ENCODE measurements at regions not wholly inside any gene's neighbourhood (a gene's known extent, or its start where the extent isn't known, plus 50 kb on each side); places are given as distances from the start of the nearest gene placed in this dataset.

DNA sequence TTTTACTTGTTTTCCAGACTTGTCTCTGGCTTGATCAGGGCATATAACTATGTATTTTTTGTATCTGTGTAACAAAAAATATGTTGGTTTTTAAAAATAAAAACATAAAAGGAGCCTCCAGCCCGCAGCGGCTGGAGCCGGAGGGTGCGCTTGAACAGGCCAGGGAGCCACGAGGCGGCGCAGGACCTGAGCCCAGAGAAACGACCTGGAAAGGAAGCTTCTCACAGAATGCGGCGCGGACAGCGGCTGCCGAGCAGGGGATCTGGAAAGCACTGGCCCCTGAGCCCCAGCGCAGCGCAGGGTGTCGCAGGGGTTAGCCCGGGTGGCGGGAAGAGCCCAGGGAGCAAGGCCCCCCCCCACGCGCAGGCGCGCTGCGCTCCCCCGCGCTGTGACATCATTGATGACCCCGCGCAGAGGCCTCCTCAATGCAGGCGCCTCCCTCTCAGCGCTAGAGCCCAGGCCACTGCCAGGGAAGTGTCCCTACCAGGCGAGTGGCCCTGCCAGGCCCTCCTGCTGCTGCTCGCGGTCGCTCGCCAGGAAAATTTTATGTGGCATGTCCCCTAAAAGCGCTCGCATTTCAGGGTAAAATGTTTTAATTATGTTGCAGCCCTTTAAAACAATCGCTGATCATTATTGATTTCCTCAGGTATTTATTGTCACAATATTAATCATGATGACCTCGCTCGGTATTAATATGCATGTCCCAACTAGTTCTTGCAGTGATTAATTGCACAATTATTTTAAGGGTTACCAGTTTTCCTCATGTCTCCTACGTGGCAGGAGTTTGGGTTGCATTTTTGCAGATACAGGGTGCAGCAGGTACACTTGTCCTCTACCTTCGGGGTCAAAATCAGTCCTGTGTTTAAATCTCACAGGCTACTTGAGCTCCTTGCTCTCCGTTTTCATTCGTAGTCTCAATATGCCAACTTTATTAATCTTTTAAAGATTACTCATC, 134.2 kb downstream of the USP22 start (continued):
- TF ChIP-seq, protein P1, sequence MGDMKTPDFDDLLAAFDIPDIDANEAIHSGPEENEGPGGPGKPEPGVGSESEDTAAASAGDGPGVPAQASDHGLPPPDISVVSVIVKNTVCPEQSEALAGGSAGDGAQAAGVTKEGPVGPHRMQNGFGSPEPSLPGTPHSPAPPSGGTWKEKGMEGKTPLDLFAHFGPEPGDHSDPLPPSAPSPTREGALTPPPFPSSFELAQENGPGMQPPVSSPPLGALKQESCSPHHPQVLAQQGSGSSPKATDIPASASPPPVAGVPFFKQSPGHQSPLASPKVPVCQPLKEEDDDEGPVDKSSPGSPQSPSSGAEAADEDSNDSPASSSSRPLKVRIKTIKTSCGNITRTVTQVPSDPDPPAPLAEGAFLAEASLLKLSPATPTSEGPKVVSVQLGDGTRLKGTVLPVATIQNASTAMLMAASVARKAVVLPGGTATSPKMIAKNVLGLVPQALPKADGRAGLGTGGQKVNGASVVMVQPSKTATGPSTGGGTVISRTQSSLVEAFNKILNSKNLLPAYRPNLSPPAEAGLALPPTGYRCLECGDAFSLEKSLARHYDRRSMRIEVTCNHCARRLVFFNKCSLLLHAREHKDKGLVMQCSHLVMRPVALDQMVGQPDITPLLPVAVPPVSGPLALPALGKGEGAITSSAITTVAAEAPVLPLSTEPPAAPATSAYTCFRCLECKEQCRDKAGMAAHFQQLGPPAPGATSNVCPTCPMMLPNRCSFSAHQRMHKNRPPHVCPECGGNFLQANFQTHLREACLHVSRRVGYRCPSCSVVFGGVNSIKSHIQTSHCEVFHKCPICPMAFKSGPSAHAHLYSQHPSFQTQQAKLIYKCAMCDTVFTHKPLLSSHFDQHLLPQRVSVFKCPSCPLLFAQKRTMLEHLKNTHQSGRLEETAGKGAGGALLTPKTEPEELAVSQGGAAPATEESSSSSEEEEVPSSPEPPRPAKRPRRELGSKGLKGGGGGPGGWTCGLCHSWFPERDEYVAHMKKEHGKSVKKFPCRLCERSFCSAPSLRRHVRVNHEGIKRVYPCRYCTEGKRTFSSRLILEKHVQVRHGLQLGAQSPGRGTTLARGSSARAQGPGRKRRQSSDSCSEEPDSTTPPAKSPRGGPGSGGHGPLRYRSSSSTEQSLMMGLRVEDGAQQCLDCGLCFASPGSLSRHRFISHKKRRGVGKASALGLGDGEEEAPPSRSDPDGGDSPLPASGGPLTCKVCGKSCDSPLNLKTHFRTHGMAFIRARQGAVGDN (IDR thresholded peaks at IDR 0.05): 0 out of 2 replicates have a peak, but pooled peaks have one; percentile 41
- TF ChIP-seq, protein P2, sequence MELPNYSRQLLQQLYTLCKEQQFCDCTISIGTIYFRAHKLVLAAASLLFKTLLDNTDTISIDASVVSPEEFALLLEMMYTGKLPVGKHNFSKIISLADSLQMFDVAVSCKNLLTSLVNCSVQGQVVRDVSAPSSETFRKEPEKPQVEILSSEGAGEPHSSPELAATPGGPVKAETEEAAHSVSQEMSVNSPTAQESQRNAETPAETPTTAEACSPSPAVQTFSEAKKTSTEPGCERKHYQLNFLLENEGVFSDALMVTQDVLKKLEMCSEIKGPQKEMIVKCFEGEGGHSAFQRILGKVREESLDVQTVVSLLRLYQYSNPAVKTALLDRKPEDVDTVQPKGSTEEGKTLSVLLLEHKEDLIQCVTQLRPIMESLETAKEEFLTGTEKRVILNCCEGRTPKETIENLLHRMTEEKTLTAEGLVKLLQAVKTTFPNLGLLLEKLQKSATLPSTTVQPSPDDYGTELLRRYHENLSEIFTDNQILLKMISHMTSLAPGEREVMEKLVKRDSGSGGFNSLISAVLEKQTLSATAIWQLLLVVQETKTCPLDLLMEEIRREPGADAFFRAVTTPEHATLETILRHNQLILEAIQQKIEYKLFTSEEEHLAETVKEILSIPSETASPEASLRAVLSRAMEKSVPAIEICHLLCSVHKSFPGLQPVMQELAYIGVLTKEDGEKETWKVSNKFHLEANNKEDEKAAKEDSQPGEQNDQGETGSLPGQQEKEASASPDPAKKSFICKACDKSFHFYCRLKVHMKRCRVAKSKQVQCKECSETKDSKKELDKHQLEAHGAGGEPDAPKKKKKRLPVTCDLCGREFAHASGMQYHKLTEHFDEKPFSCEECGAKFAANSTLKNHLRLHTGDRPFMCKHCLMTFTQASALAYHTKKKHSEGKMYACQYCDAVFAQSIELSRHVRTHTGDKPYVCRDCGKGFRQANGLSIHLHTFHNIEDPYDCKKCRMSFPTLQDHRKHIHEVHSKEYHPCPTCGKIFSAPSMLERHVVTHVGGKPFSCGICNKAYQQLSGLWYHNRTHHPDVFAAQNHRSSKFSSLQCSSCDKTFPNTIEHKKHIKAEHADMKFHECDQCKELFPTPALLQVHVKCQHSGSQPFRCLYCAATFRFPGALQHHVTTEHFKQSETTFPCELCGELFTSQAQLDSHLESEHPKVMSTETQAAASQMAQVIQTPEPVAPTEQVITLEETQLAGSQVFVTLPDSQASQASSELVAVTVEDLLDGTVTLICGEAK (IDR thresholded peaks at IDR 0.05; ENCODE audit: borderline replicate concordance): no peak
- TF ChIP-seq CREB1 (IDR thresholded peaks at IDR 0.05; ENCODE audit: low read depth) (peak; percentile 48; the same call in 1 of the 2 replicates), BRCA1 (IDR thresholded peaks at IDR 0.05; ENCODE audit: low read depth, low read length) (no peak), POLR2A (IDR thresholded peaks at IDR 0.05; ENCODE audit: low read depth, low read length) (peak; percentile 41; the same call in 1 of the 2 replicates)

Measured in GM12878 (cell line).